GM18519 (cell line): ENCODE measurements at regions not wholly inside any gene's neighbourhood (a gene's known extent, or its start where the extent isn't known, plus 50 kb on each side); places are given as distances from the start of the nearest gene placed in this dataset.
"Not testable (repeated sequence)": the region's sequence is repeated elsewhere in the genome, so short reads cannot be mapped to it uniquely, and the experiment has no call there.

Experiments
- ATAC-seq: cut with Tn5 transposase; IDR thresholded peaks from one replicate; pipeline ENCODE4 v1.9.1; 2021; ENCODE audit warnings: mild to moderate bottlenecking, moderate library complexity; ENCODE audit not compliant: unreplicated experiment, low FRiP score

DNA sequence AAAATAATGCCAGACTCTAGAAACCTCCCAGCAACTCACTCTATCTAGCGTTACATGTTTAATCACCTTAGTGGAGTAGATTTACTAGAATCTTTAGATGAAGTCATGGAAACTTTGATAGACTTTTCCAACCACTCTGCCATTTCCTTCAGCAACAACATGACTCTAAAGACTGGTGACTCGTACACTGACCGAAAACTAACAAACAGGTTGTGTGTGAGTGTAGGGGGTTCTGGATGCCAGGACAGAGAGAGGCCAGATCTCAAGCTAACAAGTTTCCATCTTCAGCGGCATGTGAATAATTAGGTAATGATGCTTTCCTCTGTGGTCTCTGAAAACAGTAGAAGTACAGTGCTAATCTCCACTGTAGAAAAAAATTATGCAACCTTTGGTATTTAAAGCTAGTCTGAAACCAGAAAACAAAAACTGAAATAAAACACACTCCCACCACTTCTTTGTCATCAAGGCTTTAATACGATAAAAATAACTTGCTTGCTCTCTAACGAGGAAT lies 286.4 kb downstream of the PRDM5 start:
- no peak for ATAC-seq

DNA sequence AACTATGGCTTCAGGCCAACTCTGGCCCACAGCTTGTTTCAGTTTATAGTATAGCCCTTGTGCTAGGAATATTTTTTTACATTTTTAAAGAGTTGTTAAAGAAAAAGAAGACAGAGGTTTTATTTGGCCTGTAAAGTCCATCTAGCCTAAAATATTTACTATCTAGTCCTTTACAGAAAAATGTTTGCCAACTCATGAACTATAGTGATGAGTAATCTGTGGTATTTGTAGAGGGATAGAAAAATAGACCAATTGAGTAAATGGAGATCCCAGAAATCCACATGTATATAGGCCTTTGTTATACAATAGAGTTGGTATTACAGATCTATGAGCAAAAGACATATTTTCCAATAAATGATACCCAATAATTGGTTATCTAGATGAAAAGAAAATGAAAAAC lies 288.7 kb downstream of the PRDM5 start:
- no peak for ATAC-seq

DNA sequence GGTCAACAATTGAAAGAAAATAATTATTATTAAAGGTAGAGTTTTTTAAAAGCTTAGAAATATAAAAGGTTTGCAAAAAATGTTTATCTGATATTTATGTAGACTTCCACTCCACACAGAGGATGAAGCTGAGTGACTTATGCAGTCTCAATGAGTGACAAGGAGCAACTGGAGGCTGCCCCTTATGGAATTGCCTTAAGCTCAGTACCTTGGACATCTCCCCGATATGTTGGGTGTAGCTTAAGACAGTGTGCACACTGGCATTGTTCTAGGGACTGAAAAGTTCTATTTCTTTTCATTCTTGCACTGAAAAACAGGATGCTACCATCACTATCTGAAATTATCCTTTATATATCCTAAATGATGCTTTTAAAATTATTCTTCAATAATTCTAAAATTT lies 292.1 kb downstream of the PRDM5 start:
- ATAC-seq: no peak

DNA sequence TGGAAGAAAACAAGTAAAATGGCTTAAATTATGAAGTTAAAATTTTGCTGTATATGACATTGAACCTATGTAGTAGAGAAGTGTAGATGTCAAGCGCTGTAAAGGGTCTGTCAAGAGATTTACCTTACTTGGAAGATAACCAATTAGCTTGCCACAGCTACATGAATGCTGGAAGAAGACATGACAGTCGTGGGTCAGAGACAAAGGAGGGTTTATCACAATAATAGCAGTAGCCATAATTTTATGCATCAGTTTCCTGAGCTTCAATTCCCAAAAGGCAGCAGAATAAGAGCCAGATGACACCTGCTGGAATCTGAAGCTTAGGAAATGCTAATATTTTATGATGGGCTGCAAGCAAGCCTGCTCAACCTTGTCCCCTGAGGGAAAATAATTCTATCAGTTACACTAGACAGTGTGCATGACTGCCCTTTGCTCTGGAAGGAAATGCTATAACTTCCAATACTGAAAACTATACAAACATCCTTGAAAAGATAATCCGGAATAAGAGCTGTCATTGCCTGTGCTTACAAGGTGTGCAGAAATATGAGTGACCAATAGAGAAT lies 292.9 kb downstream of the PRDM5 start:
- no peak for ATAC-seq

DNA sequence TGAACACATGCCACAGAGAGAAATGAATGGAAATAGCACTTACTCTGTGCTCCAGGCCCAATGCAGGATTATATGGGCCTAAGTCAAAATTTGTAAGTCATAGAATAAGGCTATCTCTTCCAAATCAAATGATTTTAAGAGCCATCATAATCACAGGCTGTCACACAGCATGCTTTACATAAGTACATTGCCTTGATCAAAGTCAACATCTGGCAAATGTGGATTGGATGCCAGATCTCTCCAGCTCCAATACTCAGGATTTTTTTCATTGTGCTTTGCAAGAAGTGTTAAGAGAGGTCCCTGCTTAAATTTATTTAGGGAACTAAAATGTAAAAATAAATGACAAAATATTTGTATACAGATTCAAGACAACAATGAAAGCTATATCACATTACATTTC lies 299.9 kb downstream of the PRDM5 start:
- ATAC-seq: no peak

DNA sequence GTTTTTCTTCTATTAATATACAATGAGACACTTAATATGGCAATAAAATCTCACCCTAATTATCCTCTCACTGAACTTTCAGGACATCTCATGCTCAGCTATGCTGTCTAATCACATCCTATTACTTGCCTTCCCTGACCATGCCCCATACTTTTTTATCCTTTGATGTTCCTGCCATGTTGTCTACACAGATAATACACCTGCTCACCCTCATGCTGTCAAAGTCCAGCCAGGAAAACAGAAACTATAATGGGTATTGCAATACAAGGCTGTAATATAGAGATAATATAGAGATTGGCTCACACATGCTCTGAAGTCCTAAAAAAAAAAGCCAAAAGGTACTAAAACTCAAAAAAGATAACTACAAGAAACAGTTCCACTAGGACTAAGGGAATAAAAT lies 305.4 kb downstream of the PRDM5 start:
- no peak for ATAC-seq

DNA sequence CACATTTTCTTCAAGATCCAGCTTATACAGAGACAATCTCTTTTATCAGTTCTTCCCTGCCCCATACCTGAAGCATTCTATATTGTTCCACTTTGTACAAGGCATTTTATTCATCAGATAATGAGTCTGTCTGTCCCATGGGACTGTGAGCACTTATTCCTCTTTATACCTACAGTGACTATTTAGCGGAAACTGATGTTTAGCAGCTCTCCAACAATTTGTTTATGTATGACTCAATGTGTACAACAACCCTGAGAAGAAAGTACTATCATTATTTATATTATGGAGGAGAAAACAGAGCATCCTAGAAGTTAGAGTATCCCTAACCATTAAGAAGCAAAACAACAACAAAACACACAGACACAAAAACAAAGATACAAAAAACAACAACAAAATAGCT lies 306.5 kb downstream of the PRDM5 start:
- ATAC-seq: no peak

DNA sequence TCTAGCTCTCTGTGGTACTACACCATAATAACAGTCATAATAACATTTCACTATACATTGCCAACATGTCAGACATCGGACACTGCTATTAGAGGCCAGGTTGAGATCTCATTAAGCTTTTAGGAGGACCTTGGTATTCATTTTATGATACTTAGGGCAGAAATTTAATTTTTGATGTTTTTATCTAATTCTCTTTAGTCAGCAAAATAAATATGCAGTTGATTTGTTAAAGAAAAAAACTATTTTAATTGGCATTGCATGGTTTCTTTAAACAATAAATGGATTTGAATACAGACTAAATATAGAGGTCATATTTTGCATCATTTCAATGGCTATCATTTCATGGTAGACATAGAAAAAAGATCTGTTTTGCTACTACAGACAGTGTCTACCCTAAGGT lies 308.7 kb downstream of the PRDM5 start:
- ATAC-seq: no peak

DNA sequence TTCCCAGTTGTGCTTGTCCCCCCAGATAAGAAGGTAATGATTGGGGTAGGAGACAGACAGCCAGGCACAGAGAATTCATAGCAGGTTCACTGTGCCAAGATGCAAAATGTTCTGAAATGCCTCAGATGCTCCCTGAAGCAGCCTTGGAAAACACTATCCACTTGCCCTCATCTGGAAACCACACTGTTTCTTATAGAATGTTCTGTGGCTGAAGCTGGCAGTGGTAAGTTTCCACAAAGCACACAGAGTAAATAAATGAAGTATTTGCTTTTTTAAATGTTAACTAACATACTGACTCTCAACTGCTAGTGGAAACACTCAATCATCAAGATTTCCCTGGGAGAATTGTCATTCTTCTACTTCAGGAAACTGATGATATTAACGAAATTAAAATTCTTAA lies 311.4 kb downstream of the PRDM5 start:
- ATAC-seq: no peak

DNA sequence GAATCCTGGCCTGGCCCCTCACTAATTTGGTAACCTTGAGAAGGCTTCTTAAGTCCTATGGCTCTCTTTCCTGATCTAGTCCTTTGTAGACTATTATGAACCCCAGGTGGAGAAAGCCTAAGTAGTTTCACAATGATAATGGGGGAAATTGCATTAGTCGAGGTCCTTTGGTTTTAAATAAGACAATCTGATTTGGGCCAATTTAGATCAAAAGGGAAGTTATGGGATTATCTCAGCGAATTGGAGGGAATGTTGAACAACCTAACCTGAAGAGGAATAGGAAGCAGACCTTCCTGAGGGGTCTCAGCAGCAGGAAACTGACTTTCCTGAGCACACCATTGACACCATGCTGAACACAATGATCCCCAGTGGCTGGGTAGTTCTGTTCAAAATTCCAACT lies 331.5 kb downstream of the PRDM5 start:
- no peak for ATAC-seq

DNA sequence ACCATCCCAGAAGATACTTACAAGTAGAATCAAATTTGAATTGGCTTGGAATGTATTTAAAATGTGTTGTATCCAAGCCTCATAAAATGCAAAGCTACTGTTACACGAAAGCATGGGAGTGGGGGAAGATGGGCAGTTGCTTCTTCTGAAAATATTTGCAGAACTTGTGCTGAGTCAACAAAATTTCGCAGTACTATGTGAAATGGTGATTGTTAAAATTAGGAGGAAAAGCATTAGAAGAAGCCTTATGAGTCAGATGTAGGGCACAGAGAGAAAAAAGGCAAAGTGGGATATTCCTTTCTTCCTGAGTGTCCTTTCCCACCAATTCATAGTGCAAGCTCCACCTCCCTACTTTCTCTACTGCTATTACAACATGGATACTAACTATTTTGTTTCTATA lies 332.7 kb downstream of the PRDM5 start:
- no peak for ATAC-seq

DNA sequence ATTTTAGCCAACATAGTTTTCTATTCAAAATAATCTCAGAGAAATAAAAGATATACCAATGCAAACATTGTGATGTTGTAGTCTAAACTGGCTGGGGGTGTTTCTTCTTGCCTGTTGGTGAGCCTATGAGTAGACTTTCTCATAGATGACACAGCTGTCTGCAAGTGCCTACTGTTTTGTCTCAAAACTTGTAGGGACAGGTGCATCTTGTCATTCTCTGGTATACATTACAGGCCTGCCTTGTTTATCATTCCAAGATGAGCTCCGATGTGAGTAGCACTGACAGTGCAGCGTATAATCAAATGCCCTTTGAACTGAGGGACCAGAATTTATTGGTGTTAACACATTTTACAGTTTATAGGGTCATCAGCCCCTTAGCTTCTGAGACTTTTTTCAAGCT lies 353.8 kb downstream of the PRDM5 start:
- no peak for ATAC-seq

DNA sequence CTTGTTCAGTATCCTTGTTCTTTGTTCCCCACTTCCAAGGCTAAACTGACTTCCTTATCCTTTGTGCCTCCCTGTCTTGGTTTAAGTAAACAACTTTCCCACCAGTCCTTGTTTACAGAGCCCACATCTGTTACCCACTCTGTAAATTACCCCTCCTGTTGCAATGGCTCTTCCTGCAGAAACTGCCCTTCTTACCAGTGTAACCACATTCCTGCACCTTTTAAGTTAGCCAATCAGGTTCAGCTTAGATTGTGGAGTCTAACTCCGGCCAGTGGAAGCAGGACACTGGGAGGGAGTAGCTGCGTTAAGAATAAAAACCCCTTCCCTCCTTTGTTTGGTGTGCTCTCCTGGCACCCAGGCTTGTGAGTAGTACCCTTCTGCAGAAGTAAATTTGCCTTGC lies 360.9 kb downstream of the PRDM5 start:
- no peak for ATAC-seq

DNA sequence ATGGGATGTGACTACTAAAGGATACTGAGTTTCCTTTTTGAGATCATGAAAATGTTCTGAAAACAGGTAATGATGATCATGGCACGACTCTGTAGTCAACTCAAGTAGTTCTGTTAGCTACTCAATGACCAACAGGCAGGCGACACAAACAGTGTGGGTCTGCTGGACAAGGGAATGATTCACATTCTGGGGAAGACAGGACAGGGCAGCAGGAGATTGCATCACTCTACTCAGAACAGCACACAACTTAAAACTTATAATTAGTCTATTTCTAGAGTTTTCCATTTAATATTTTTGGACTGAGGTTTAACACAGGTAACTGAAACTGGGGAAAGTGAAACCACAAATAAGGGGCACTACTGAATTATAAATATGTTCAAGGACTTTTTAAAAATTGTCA lies 365.2 kb downstream of the PRDM5 start:
- no peak for ATAC-seq

DNA sequence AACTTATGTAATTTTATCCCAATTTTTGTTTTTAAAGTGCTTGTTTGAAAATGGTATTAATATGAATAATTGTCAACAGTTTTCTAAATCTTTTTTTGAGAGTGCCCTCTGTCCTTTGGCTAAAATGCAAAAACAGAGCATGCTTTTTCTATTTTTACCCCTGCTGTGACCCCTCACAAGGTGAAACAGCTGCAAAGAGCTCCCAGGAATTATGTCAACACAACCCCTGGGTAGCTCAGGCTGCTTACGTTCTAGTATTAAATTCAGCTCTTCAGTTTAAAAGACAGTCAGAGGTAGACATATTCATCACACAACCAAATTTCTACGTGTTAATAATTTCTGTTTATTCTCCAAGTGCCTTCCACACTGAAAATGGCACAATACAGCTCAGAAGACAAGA lies 367.5 kb downstream of the PRDM5 start:
- no peak for ATAC-seq

DNA sequence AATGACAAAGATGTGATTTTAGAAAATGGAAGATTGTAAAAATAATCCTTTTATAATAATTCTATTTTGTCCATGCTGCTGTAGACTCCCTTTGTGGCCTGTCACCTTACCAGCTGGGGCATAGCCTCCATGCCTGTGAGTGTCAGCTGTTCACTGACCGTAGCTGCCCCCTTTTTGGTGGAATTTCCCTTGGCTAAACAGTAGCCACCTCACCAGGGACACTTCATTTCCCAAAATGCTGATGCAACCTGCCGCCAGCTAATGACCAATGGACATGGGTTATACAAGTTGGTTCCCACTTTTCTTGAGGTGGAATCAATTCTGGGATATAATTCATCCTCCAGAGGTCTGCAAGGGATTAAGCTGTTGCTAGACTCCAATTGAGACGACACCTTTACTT lies 368.4 kb downstream of the PRDM5 start:
- no peak for ATAC-seq

DNA sequence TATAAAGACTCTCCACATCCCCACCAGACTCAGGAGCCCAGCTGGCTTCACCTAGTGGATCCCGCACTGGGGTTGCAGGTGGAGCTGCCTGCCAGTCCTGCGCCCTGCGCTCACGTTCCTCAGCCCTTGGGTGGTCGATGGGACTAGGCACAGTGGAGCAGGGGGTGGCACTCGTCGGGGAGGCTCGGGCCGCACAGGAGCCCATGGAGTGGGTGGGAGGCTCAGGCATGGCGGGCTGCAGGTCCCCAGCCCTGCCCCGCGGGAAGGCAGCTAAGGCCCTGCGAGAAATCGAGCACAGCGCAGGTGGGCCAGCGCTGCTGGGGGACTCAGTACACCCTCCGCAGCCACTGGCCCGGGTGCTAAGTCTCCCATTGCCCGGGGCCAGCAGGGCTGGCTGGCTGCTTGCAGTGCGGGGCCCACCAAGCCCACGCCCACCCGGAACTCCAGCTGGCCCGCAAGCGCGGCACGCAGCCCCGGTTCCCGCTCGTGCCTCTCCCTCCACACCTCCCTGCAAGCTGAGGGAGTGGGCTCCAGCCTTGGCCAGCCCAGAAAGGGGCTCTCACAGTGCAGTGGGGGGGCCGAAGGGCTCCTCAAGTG lies 371.8 kb downstream of the PRDM5 start:
- not testable (repeated sequence) for ATAC-seq

DNA sequence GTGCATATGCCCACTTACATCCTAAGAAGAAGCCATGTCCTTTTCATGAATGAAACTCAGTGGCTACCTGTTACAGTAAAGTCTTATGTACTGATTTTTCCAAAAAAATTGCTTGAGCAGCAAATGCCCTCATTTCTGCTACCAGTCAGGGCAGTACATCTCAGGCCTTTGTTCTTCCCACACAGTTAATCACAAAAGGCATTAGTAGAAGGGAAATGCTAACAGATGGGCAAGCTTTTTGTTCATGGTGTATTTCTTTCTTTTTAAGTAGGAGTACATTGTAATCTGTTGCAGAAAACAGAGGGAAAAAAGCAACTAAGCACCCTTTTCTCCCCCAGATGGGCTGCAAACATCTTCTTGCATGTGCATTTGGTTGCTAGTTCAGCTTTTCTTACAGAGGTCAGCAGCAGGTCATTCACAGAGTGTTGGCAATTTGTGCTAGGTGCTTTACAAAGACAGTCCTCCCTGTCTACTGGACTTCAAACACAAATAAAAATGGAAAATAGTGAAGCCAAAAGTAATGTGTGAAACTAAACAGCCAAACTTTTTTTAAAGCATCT lies 373.4 kb downstream of the PRDM5 start:
- ATAC-seq: no peak

DNA sequence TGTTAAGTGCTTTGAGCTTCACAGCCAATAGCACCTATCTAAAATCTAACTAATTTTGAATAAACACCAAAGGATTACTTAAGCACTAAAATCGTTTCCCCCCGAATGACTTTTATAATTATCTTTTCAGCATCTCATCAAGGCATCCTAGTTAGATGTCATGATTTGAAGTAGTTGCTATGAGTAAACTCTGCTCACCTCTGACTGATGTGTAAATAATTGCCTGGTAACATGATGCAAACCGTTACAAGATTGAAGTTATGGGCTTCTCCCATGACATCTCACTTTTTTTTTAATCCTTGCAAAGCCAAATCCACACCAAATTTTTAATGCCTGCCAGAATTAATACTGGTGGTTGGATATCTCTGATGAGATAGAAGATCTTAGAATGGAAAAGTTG lies 377.1 kb downstream of the PRDM5 start:
- ATAC-seq: no peak

DNA sequence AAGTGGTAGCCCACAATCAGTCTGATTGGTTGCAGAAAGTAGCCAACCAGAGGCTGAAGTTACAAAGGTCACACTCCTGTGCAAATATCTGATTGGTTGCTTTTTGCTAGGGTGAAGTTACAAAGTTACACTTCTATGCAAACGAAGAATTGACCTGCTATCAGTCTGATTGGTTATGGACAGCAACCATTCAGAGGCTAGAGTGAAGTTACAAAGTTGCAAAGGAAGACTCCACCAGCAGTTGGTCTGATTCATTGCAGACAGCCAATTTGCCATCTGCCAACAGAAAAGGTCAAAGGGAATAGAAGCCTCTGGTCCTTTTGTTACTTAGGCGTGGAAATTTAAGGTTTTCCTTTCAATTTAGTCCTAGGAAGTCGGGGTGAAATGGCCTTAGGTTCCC lies 377.7 kb downstream of the PRDM5 start:
- ATAC-seq: no peak

DNA sequence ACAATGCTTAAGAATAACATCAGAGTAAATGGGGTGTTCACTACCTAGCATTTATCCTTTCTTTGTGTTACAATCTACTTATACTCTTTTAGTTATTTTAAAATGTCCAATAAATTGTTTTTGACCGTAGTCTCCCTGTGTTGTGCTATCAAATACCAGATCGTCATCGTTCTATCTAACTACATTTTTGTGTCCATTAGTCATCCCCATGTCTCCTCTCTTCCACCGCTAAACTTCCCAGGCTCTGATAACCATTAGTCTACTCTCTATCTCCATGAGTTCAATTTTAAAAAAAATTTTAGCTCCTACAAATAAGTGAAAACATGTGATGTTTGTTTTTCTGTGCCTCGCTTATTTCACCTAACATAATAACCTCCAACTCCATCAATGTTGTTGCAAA lies 381.9 kb downstream of the PRDM5 start:
- ATAC-seq: no peak

DNA sequence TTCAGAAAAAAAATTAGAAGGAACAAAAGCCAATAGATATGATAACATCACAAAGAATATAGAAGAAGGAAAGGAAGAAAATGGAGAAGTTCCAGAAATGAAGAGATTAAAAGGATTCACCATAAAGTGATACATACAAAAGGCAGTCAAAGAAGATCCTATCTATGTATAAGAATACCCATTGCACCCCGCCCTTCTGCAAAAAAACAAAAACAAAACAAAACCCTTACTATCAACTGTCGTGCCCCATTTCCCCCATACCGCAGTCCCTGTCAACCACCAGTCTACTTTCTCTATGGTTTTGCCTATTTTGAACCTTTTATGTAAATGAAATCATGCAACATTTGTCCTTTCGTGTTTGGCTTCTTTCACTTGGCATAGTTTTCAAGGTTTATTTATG lies 385.6 kb downstream of the PRDM5 start:
- no peak for ATAC-seq
